GM12873 (cell line): ENCODE measurements at regions not wholly inside any gene's neighbourhood (a gene's known extent, or its start where the extent isn't known, plus 50 kb on each side); places are given as distances from the start of the nearest gene placed in this dataset.

Source experiments
- CTCF ChIP-seq: IDR thresholded peaks from 2 replicates; pipeline ENCODE4 v1.5.1; 2012; ENCODE audit warnings: low read depth, mild to moderate bottlenecking, moderate library complexity, low read length, control low read depth; ENCODE audit not compliant: insufficient read depth; ENCODE audit errors: missing control alignments

- TF ChIP-seq CTCF: no peak
Observed at GRCh38 chr5:39526914-39527477, 102.2 kb upstream of the DAB2 start.

GRCh38 chr5:39525271-39525670 is 100.5 kb upstream of the DAB2 start:
- no peak for TF ChIP-seq CTCF

- TF ChIP-seq CTCF: no peak
Observed at GRCh38 chr5:39523821-39524220, 99.0 kb upstream of the DAB2 start.

- TF ChIP-seq CTCF: no peak
Observed at GRCh38 chr5:39521940-39522590, 97.3 kb upstream of the DAB2 start.

- TF ChIP-seq CTCF: no peak
Observed at GRCh38 chr5:39521098-39521860, 96.5 kb upstream of the DAB2 start.

GRCh38 chr5:39520232-39520572 is 95.4 kb upstream of the DAB2 start:
- no peak for TF ChIP-seq CTCF

- no peak for TF ChIP-seq CTCF
Observed at GRCh38 chr5:39519566-39520231, 94.9 kb upstream of the DAB2 start.
